ENCODE measurements at regions not wholly inside any gene's neighbourhood (a gene's known extent, or its start where the extent isn't known, plus 50 kb on each side); places are given as distances from the start of the nearest gene placed in this dataset.

GRCh38 chr2:23199115-23199918 is 185.7 kb upstream of the KLHL29 start:
- peak; percentile 9 for DNase-seq

GRCh38 chr2:23200068-23200786 is 184.8 kb upstream of the KLHL29 start:
- DNase-seq, result no peak

GRCh38 chr2:23200787-23201114 is 184.2 kb upstream of the KLHL29 start:
- no peak for DNase-seq

- DNase-seq, result no peak
These were observed 181.6 kb upstream of the KLHL29 start for GRCh38 chr2:23203383-23203782.

- DNase-seq, result peak; percentile 15
These were observed 180.2 kb upstream of the KLHL29 start for GRCh38 chr2:23204685-23205242.

GRCh38 chr2:23206650-23207049 is 178.3 kb upstream of the KLHL29 start:
- DNase-seq, result no peak

- DNase-seq, result peak; percentile 1
These were observed 177.1 kb upstream of the KLHL29 start for GRCh38 chr2:23207871-23208270.

GRCh38 chr2:23208339-23208738 is 176.6 kb upstream of the KLHL29 start:
- DNase-seq, result no peak

- DNase-seq, result no peak
These were observed 175.9 kb upstream of the KLHL29 start for GRCh38 chr2:23209059-23209458.

- DNase-seq, result no peak
These were observed 172.9 kb upstream of the KLHL29 start for GRCh38 chr2:23211987-23212583.

GRCh38 chr2:23213196-23213595 is 171.8 kb upstream of the KLHL29 start:
- no peak for DNase-seq

GRCh38 chr2:23215016-23215415 is 170.0 kb upstream of the KLHL29 start:
- DNase-seq, result no peak

GRCh38 chr2:23219666-23220065 is 165.3 kb upstream of the KLHL29 start:
- no peak for DNase-seq

- DNase-seq, result no peak
These were observed 164.4 kb upstream of the KLHL29 start for GRCh38 chr2:23220513-23221094.

- no peak for DNase-seq
These were observed 163.7 kb upstream of the KLHL29 start for GRCh38 chr2:23221236-23221635.

- no peak for DNase-seq
These were observed 163.1 kb upstream of the KLHL29 start for GRCh38 chr2:23221901-23222300.

- DNase-seq, result no peak
These were observed 154.1 kb upstream of the KLHL29 start for GRCh38 chr2:23230885-23231284.

GRCh38 chr2:23231865-23232264 is 153.1 kb upstream of the KLHL29 start:
- no peak for DNase-seq

GRCh38 chr2:23235292-23235691 is 149.7 kb upstream of the KLHL29 start:
- DNase-seq, result peak; percentile 15

GRCh38 chr2:23235736-23236135 is 149.2 kb upstream of the KLHL29 start:
- no peak for DNase-seq

- DNase-seq, result no peak
These were observed 147.8 kb upstream of the KLHL29 start for GRCh38 chr2:23237147-23237546.

- DNase-seq, result no peak
These were observed 146.8 kb upstream of the KLHL29 start for GRCh38 chr2:23238011-23238657.

GRCh38 chr2:23239374-23239773 is 145.6 kb upstream of the KLHL29 start:
- DNase-seq, result no peak

Measured in fibroblast of skin of right quadriceps (primary cell).